ENCODE measurements at regions not wholly inside any gene's neighbourhood (a gene's known extent, or its start where the extent isn't known, plus 50 kb on each side); places are given as distances from the start of the nearest gene placed in this dataset.

GRCh38 chr18:61948846-61949438 is 56.1 kb upstream of the RNF152 start:
- H3K79me2 ChIP-seq (ENCODE audit: insufficient read depth, low read length) = no peaks in the 10 kb centered on the region
- H3K9ac ChIP-seq (ENCODE audit: low read length) = no peak overlapping the region
- H3K4me2 ChIP-seq (ENCODE audit: low read length) = no peak overlapping the region
- H2AFZ ChIP-seq (ENCODE audit: low read length) = no peak overlapping the region
- H3K4me3 ChIP-seq (ENCODE audit: low read depth, low read length, poor library complexity, severe bottlenecking) = no peak overlapping the region
- H3F3A ChIP-seq (ENCODE audit: insufficient read depth, low read length) = no peaks in the 10 kb centered on the region
- H4K20me1 ChIP-seq (ENCODE audit: insufficient read depth, low read length) = no peaks in the 10 kb centered on the region
- H3K4me1 ChIP-seq (ENCODE audit: insufficient read depth, low read length, severe bottlenecking) = no peaks in the 10 kb centered on the region
- H3K27me3 ChIP-seq (ENCODE audit: insufficient read depth, low read length) = no peaks in the 10 kb centered on the region
- no peaks in the 10 kb centered on the region for H3K9me2 ChIP-seq (ENCODE audit: low read depth, low read length)
- no peak overlapping the region for H3K27ac ChIP-seq (ENCODE audit: low read depth, low read length, poor library complexity, severe bottlenecking)
- TF ChIP-seq CTCF (IDR thresholded peaks at IDR 0.05; ENCODE audit: low read length) = no peak
- TF ChIP-seq EZH2 (IDR thresholded peaks at IDR 0.05; ENCODE audit: borderline replicate concordance, low read length) = no peak
- no peaks in the 10 kb centered on the region for H3K36me3 ChIP-seq (ENCODE audit: insufficient read depth, low read length)
- H3K9me3 ChIP-seq (ENCODE audit: low read length) = no peaks in the 10 kb centered on the region

- no peaks in the 10 kb centered on the region for H3F3A ChIP-seq (ENCODE audit: insufficient read depth, low read length)
- no peaks in the 10 kb centered on the region for H3K79me2 ChIP-seq (ENCODE audit: insufficient read depth, low read length)
- H3K36me3 ChIP-seq (ENCODE audit: insufficient read depth, low read length) = no peaks in the 10 kb centered on the region
- no peak overlapping the region for H2AFZ ChIP-seq (ENCODE audit: low read length)
- H3K4me2 ChIP-seq (ENCODE audit: low read length) = no peak overlapping the region
- no peaks in the 10 kb centered on the region for H4K20me1 ChIP-seq (ENCODE audit: insufficient read depth, low read length)
- H3K9ac ChIP-seq (ENCODE audit: low read length) = no peak overlapping the region
- H3K27me3 ChIP-seq (ENCODE audit: insufficient read depth, low read length) = no peaks in the 10 kb centered on the region
- H3K4me3 ChIP-seq (ENCODE audit: low read depth, low read length, poor library complexity, severe bottlenecking) = no peak overlapping the region
- H3K9me2 ChIP-seq (ENCODE audit: low read depth, low read length) = no peaks in the 10 kb centered on the region
- no peak for TF ChIP-seq CTCF (IDR thresholded peaks at IDR 0.05; ENCODE audit: low read length)
- no peak for TF ChIP-seq EZH2 (IDR thresholded peaks at IDR 0.05; ENCODE audit: borderline replicate concordance, low read length)
- no peaks in the 10 kb centered on the region for H3K9me3 ChIP-seq (ENCODE audit: low read length)
- no peak overlapping the region for H3K27ac ChIP-seq (ENCODE audit: low read depth, low read length, poor library complexity, severe bottlenecking)
- no peaks in the 10 kb centered on the region for H3K4me1 ChIP-seq (ENCODE audit: insufficient read depth, low read length, severe bottlenecking)
Measured at GRCh38 chr18:61948281-61948741, 55.5 kb upstream of the RNF152 start.

DNA sequence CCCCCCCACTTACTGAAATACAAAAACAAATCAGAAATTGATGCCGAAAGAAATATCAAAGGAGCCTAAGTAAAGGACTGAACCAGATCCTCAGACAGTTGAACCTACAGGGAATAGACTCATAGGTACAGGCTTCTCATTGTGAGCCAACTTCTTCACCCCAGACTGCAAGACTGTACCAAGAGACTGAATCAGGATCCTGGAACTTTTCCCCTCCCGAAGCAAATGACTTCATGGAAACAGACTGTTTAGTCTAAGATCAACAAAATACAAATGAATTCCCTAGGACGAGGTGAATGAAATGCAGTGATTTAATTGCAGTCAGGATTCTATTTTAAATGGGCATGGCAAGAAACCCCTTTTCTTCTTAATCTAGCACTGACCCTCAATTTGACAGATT is 53.6 kb upstream of the RNF152 start:
- Histone ChIP-seq H3K4me2 (ENCODE audit: low read length) (no peak overlapping the region), H3F3A (ENCODE audit: insufficient read depth, low read length) (no peaks in the 10 kb centered on the region), H3K79me2 (ENCODE audit: insufficient read depth, low read length) (no peaks in the 10 kb centered on the region), H3K27me3 (ENCODE audit: insufficient read depth, low read length) (no peaks in the 10 kb centered on the region), H3K27ac (ENCODE audit: low read depth, low read length, poor library complexity, severe bottlenecking) (no peak overlapping the region), H3K9me2 (ENCODE audit: low read depth, low read length) (no peaks in the 10 kb centered on the region), H4K20me1 (ENCODE audit: insufficient read depth, low read length) (no peaks in the 10 kb centered on the region), H3K36me3 (ENCODE audit: insufficient read depth, low read length) (no peaks in the 10 kb centered on the region), H3K4me1 (ENCODE audit: insufficient read depth, low read length, severe bottlenecking) (no peaks in the 10 kb centered on the region), H3K9ac (ENCODE audit: low read length) (no peak overlapping the region), H3K9me3 (ENCODE audit: low read length) (no peaks in the 10 kb centered on the region), H2AFZ (ENCODE audit: low read length) (no peak overlapping the region), H3K4me3 (ENCODE audit: low read depth, low read length, poor library complexity, severe bottlenecking) (no peak overlapping the region)
- TF ChIP-seq CTCF (IDR thresholded peaks at IDR 0.05; ENCODE audit: low read length) (no peak), EZH2 (IDR thresholded peaks at IDR 0.05; ENCODE audit: borderline replicate concordance, low read length) (no peak)

Measured in OCI-LY1 (cell line).